ENCODE measurements at regions not wholly inside any gene's neighbourhood (a gene's known extent, or its start where the extent isn't known, plus 50 kb on each side); places are given as distances from the start of the nearest gene placed in this dataset.
"Not testable (repeated sequence)": the region's sequence is repeated elsewhere in the genome, so short reads cannot be mapped to it uniquely, and the experiment has no call there.

DNA sequence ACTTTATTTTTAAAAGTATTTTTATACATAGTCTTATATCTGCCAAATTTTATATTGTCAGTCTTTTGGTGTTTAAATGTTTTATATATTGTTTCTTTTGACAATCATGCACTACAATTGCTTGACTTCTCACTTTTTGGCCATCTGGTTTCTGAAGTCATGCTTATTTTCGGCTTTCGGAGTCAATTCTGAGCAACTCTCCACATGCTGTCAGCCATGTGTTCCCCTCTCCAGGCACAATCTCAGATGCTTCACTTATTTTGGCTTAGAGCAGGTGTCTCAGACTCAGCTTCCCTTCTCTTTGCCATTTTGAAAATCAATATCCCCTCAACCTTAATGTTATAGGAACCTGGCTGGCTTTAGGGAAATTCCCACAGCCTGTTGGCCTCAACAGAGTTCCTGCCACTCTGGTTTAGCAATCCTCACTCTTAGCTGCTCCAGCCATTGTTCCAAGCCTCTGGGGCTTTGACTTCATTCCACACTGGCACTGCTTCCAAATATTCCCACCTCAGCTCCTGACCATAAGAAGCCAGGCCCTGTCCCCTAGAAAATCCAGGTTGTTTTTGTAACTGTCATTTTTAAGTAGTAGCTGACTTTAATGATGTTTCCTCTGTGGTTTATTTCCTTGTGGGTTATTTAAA lies 125.5 kb upstream of the FAR2 start:
- peak; percentile 34 for DNase-seq (ENCODE audit: low read depth)
- no peak overlapping the region for H3K4me3 ChIP-seq (ENCODE audit: low read depth, low read length)
- TF ChIP-seq, protein P1, sequence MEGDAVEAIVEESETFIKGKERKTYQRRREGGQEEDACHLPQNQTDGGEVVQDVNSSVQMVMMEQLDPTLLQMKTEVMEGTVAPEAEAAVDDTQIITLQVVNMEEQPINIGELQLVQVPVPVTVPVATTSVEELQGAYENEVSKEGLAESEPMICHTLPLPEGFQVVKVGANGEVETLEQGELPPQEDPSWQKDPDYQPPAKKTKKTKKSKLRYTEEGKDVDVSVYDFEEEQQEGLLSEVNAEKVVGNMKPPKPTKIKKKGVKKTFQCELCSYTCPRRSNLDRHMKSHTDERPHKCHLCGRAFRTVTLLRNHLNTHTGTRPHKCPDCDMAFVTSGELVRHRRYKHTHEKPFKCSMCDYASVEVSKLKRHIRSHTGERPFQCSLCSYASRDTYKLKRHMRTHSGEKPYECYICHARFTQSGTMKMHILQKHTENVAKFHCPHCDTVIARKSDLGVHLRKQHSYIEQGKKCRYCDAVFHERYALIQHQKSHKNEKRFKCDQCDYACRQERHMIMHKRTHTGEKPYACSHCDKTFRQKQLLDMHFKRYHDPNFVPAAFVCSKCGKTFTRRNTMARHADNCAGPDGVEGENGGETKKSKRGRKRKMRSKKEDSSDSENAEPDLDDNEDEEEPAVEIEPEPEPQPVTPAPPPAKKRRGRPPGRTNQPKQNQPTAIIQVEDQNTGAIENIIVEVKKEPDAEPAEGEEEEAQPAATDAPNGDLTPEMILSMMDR (IDR thresholded peaks at IDR 0.05; ENCODE audit: insufficient read depth, low read length) = no peak

DNA sequence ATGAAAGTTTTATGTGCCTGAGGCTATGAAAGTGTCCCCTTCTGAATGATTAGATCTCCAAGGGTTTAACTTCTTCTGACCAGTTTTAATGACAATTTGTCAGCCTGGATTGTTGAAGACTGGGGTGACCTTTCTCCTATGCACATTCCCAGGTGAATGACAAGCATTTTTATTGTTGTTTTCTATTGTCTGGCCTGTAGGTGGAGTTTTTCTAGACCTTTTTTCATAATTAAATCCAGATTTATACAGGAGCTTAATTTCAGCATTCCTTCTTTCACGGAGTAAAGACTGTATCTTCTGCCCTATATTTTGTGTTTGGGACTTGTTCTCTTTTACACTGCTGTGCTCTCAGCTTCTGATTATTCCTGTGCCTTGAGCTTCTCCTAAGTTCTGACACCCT lies 125.0 kb upstream of the FAR2 start:
- no peak for DNase-seq (ENCODE audit: low read depth)
- TF ChIP-seq, protein P1 (IDR thresholded peaks at IDR 0.05; ENCODE audit: insufficient read depth, low read length) = peak; percentile 9
- no peak overlapping the region for H3K4me3 ChIP-seq (ENCODE audit: low read depth, low read length)

DNA sequence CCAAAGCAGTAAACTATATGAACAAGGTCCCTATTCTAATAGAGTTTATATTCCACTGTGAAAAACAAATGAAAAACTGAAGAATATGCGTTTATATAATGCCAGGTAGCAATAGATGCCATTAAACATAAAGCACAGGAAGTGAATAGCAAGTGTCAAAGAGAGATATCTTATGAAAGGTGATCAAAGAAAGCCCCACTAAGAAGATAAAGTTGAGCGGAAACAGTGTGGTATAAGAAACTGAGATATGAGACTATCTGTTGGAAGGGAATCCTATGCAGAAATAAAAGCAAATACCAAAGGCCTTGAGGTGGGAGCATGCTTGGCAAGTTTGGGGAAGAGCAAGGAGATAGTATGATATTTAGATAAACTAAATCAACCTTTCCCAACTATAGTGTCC lies 123.1 kb upstream of the FAR2 start:
- no peak overlapping the region for H3K4me3 ChIP-seq (ENCODE audit: low read depth, low read length)
- TF ChIP-seq, protein P1 (IDR thresholded peaks at IDR 0.05; ENCODE audit: insufficient read depth, low read length) = no peak
- DNase-seq (ENCODE audit: low read depth) = no peak

DNA sequence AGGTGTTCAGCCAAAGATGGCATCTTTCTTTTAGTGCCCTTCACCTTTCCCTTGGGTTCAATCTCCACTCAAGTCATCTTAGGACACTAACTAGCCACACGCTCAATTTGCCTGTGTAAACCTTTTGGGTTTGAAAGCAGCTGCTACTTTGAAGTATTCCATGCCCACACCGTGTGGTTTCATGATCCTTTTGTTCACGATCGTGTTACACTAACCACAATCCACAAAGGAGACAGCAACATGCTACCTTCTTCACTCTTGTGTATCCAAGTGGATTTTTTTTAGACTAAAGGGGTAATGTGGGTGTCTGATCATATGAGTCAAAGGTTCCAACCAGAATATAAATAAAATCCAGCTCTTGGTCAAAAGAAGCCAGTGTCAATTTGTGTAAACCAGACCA lies 122.7 kb upstream of the FAR2 start:
- no peak for DNase-seq (ENCODE audit: low read depth)
- TF ChIP-seq, protein P1 (IDR thresholded peaks at IDR 0.05; ENCODE audit: insufficient read depth, low read length) = no peak
- H3K4me3 ChIP-seq (ENCODE audit: low read depth, low read length) = no peak overlapping the region

DNA sequence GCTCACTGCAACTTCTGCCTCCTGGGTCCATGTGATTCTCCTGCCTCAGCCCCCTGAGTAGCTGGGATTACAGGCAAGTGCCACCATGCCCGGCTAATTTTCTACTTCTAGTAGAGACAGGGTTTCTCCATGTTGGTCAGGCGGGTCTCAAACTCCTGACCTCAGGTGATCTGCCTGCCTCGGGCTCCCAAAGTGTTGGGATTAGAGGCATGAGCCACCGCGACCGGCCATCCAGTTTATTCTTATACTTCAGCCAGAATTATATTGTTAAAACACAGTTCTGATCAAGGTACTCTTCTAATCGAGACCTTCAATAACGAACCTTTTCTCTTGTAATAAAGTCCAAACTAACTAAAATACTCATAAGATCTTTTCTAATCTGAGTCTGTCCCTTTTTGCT lies 119.6 kb upstream of the FAR2 start:
- DNase-seq (ENCODE audit: low read depth); H3K4me3 ChIP-seq (ENCODE audit: low read depth, low read length): not testable (repeated sequence)

DNA sequence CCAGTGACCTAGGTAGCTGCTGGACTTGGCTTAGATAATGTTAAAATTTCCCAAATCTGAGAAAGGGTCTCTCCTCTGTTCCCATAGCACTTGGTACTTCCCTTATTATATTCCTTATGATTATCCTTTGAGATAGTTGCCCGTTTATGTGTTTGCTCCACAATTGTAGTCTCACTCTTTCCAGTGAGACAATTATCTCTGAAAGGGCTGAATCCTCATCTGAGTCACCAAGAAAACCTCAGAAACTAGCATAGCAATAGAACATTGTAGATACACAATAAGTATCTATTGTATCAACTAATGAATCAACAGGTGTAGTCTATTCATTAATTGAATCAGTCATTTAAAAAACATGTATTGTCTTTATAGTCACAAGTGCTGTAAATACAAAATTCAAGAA lies 119.1 kb upstream of the FAR2 start:
- DNase-seq (ENCODE audit: low read depth) = no peak
- TF ChIP-seq, protein P1 (IDR thresholded peaks at IDR 0.05; ENCODE audit: insufficient read depth, low read length) = no peak

DNA sequence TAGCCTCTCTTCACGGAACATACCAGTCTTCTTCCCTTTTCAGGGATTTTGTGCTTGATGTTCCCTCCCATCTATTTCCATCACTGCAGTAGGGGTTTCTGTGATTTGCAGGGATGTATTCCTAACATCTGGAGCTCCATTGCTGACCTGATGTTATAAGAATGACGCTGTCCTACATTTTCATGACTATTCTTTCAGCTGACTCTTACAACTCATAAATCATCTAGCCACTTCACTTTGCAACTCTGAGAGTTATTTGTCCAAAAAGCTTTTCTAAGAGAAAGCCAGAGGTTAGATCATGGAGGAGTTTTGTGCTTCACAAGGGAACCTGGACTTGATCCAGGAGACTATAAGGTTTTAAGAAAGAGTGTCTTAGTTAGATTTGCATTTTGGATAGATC lies 116.6 kb upstream of the FAR2 start:
- DNase-seq (ENCODE audit: low read depth) = no peak

More for the DNA sequence above, 119.1 kb upstream of the FAR2 start:
- H3K4me3 ChIP-seq (ENCODE audit: low read depth, low read length) = no peak overlapping the region

More for the DNA sequence above, 116.6 kb upstream of the FAR2 start:
- no peak overlapping the region for H3K4me3 ChIP-seq (ENCODE audit: low read depth, low read length)
- TF ChIP-seq, protein P1 (IDR thresholded peaks at IDR 0.05; ENCODE audit: insufficient read depth, low read length) = no peak
